K562 (cell line): ENCODE measurements at regions not wholly inside any gene's neighbourhood (a gene's known extent, or its start where the extent isn't known, plus 50 kb on each side); places are given as distances from the start of the nearest gene placed in this dataset.

Experiments
- BCLAF1 ChIP-seq, 2 experiments: fragments of 450-650 bp in 1 of 2; IDR thresholded peaks; 2 replicates each; pipeline ENCODE4 v1.6.1; 2011 to 2017; ENCODE audit warnings: low read depth in 2 of 2, antibody characterized with exemption in 1 of 2, borderline replicate concordance in 1 of 2, low read length in 1 of 2, mild to moderate bottlenecking in 1 of 2, mixed read lengths in 1 of 2; ENCODE audit not compliant: control insufficient read depth in 1 of 2
- ETS1 ChIP-seq: conservative IDR thresholded peaks from 2 replicates; pipeline ENCODE4 v1.6.1; 2011; ENCODE audit warnings: low read depth, mild to moderate bottlenecking, low read length; ENCODE audit not compliant: control insufficient read depth
- GTF2E2 ChIP-seq: fragments of 200-800 bp; sonication (Bioruptor generic); IDR thresholded peaks from 2 replicates; pipeline ENCODE4 v1.6.1; 2016; ENCODE audit warnings: missing genetic modification characterization, missing compliant biosample characterization
- HMG20A ChIP-seq: fragments of 450-650 bp; formaldehyde crosslinking; conservative IDR thresholded peaks from 2 replicates; pipeline ENCODE4 v1.4.0; 2020; ENCODE audit warnings: mild to moderate bottlenecking, mixed read lengths
- IRF1 ChIP-seq: sonication (generic); formaldehyde crosslinking; IDR thresholded peaks from 2 replicates; pipeline ENCODE4 v1.8.0; 2022; ENCODE audit warnings: missing genetic modification reagents, mild to moderate bottlenecking, borderline replicate concordance
- PRMT5 ChIP-seq: sonication (generic); formaldehyde crosslinking; IDR thresholded peaks from 2 replicates; pipeline ENCODE4 v1.5.0; 2020; ENCODE audit warnings: missing genetic modification reagents
- RBM15 ChIP-seq: fragments of 200-400 bp; formaldehyde crosslinking; IDR thresholded peaks from 2 replicates; pipeline ENCODE4 v1.6.1; 2018; ENCODE audit warnings: mild to moderate bottlenecking, low read length, moderate library complexity; ENCODE audit not compliant: insufficient read depth
- RBM34 ChIP-seq: fragments of 200-400 bp; formaldehyde crosslinking; IDR thresholded peaks from 2 replicates; pipeline ENCODE4 v1.6.1; 2018; ENCODE audit warnings: low read length, borderline replicate concordance; ENCODE audit not compliant: insufficient read depth
- SUPT5H ChIP-seq: fragments of 450-650 bp; IDR thresholded peaks from 2 replicates; pipeline ENCODE4 v1.6.1; 2016
- TEAD4 ChIP-seq, 2 experiments: sonication (generic) in 1 of 2; formaldehyde crosslinking in 1 of 2; IDR thresholded peaks; 2 replicates each; pipeline versions ENCODE4 v1.6.1 to v1.8.0; 2012 to 2022; ENCODE audit warnings: borderline replicate concordance in 1 of 2, inconsistent platforms in 1 of 2, low read length in 1 of 2, mild to moderate bottlenecking in 1 of 2, missing genetic modification reagents in 1 of 2
- USF2 ChIP-seq: sonication (generic); formaldehyde crosslinking; IDR thresholded peaks from 2 replicates; pipeline ENCODE4 v1.5.0; 2020; ENCODE audit warnings: missing genetic modification reagents
- ZBTB34 ChIP-seq: fragments of 250-450 bp; sonication (Bioruptor Pico); IDR thresholded peaks from 2 replicates; pipeline ENCODE4 v1.8.0; 2021; ENCODE audit warnings: mild to moderate bottlenecking, moderate library complexity
- ZKSCAN3 ChIP-seq: fragments of 250-450 bp; sonication (Bioruptor Pico); IDR thresholded peaks from 2 replicates; pipeline ENCODE4 v1.4.0; 2020
- ZNF124 ChIP-seq: sonication (generic); formaldehyde crosslinking; IDR thresholded peaks from 2 replicates; pipeline ENCODE4 v1.8.1; 2022; ENCODE audit warnings: missing genetic modification reagents
- ZNF518B ChIP-seq: fragments of 250-450 bp; sonication (Bioruptor Pico); IDR thresholded peaks from 2 replicates; pipeline ENCODE4 v1.5.0; 2021; ENCODE audit warnings: mild to moderate bottlenecking, moderate library complexity

- TF ChIP-seq ZNF518B (CRISPR knock-in tag): no peak
- TF ChIP-seq SUPT5H: no peak
- TF ChIP-seq RBM15: no peak
- TF ChIP-seq ZNF124 (CRISPR knock-in tag): no peak
- no peak for TF ChIP-seq IRF1 (CRISPR knock-in tag)
- TF ChIP-seq BCLAF1 (IDR thresholded peaks at IDR 0.05; ENCODE audit: borderline replicate concordance in 1 of 2, control insufficient read depth in 1 of 2, low read depth in 2 of 2, low read length in 1 of 2): 0 out of 4 replicates have a peak, but pooled peaks of 1 of the 2 experiments have one; percentile 54
- TF ChIP-seq HMG20A: no peak
- TF ChIP-seq ZKSCAN3 (CRISPR knock-in tag): no peak
- TF ChIP-seq GTF2E2 (tag): no peak
- no peak for TF ChIP-seq USF2
- TF ChIP-seq TEAD4 (IDR thresholded peaks at IDR 0.05; ENCODE audit: low read length): peak; percentile 87
- no peak for TF ChIP-seq TEAD4 (CRISPR knock-in tag; IDR thresholded peaks at IDR 0.05; ENCODE audit: borderline replicate concordance)
- TF ChIP-seq RBM34: no peak
- no peak for TF ChIP-seq ZBTB34 (CRISPR knock-in tag)
- TF ChIP-seq PRMT5 (CRISPR knock-in tag): no peak
- peak; percentile 93 for TF ChIP-seq ETS1
Measured at GRCh38 chr6:27650620-27651370, 177.9 kb upstream of the ZNF184 start (continued).
